ENCODE measurements at regions not wholly inside any gene's neighbourhood (a gene's known extent, or its start where the extent isn't known, plus 50 kb on each side); places are given as distances from the start of the nearest gene placed in this dataset.

GRCh38 chr2:66729416-66730330 is 294.7 kb downstream of the MEIS1 start:
- no peak for DNase-seq

GRCh38 chr2:66730441-66730840 is 295.5 kb downstream of the MEIS1 start:
- no peak for DNase-seq

- DNase-seq: no peak
Observed at GRCh38 chr2:66733364-66733999, 298.6 kb downstream of the MEIS1 start.

GRCh38 chr2:66748939-66749338 is 314.0 kb downstream of the MEIS1 start:
- DNase-seq: no peak

- DNase-seq: no peak
Observed at GRCh38 chr2:66749566-66749965, 314.6 kb downstream of the MEIS1 start.

GRCh38 chr2:66753257-66753656 is 318.3 kb downstream of the MEIS1 start:
- DNase-seq: no peak

- no peak for DNase-seq
Observed at GRCh38 chr2:66753660-66754059, 318.7 kb downstream of the MEIS1 start.

GRCh38 chr2:66755974-66756373 is 321.0 kb downstream of the MEIS1 start:
- no peak for DNase-seq

GRCh38 chr2:66761826-66762225 is 326.9 kb downstream of the MEIS1 start:
- DNase-seq: no peak

- no peak for DNase-seq
Observed at GRCh38 chr2:66762761-66763160, 327.8 kb downstream of the MEIS1 start.

GRCh38 chr2:66766582-66766981 is 331.7 kb downstream of the MEIS1 start:
- DNase-seq: no peak

GRCh38 chr2:66771359-66771976 is 336.5 kb downstream of the MEIS1 start:
- no peak for DNase-seq

- no peak for DNase-seq
Observed at GRCh38 chr2:66772618-66773017, 337.7 kb downstream of the MEIS1 start.

- DNase-seq: no peak
Observed at GRCh38 chr2:66775730-66776422, 341.0 kb downstream of the MEIS1 start.

GRCh38 chr2:66781804-66782203 is 346.9 kb downstream of the MEIS1 start:
- DNase-seq: no peak

- DNase-seq: no peak
Observed at GRCh38 chr2:66782780-66783361, 347.9 kb downstream of the MEIS1 start.

GRCh38 chr2:66789741-66790140 is 354.8 kb downstream of the MEIS1 start:
- DNase-seq: no peak

GRCh38 chr2:66790651-66791181 is 355.8 kb downstream of the MEIS1 start:
- DNase-seq: no peak

- no peak for DNase-seq
Observed at GRCh38 chr2:66794070-66794469, 359.1 kb downstream of the MEIS1 start.

GRCh38 chr2:66794551-66794950 is 359.6 kb downstream of the MEIS1 start:
- DNase-seq: no peak

GRCh38 chr2:66802877-66803276 is 368.0 kb downstream of the MEIS1 start:
- no peak for DNase-seq

- DNase-seq: no peak
Observed at GRCh38 chr2:66803726-66804125, 368.8 kb downstream of the MEIS1 start.
